GM19395 (cell line): ENCODE measurements at regions not wholly inside any gene's neighbourhood (a gene's known extent, or its start where the extent isn't known, plus 50 kb on each side); places are given as distances from the start of the nearest gene placed in this dataset.

Source experiments
- ATAC-seq: cut with Tn5 transposase; IDR thresholded peaks from one replicate; pipeline ENCODE4 v1.9.1; 2021; ENCODE audit warnings: mild to moderate bottlenecking, moderate library complexity; ENCODE audit not compliant: unreplicated experiment

DNA sequence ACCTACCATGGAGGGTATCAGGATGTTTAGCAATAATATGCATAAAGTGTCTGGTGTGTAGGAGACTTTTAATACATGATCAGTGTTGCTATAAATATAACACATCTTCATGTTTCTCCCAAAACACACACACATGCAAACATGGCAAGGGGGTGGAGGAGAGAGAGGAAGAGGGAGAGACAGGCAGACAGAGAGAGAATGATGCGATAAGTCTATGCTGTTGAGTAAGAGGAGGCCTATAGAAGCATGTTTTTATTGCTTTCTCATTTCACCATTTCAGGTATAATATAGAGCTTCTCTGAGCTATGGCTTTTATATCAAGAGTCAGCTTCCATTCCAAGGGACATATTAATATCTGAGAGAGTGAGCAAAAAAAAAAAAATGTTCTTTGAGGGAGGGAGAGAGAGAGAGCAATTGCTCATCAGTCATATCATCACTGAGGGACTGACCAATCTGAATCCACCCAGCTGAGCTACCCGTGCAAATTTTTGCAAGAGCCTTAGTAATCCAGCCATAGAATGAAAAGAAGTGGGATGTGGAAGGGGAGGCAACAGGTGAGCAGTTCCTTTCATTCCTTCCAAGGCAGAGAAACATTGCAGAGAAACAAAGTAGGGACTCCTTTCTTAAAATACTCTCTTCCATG, 54.8 kb upstream of the RASSF8 start:
- no peak for ATAC-seq

DNA sequence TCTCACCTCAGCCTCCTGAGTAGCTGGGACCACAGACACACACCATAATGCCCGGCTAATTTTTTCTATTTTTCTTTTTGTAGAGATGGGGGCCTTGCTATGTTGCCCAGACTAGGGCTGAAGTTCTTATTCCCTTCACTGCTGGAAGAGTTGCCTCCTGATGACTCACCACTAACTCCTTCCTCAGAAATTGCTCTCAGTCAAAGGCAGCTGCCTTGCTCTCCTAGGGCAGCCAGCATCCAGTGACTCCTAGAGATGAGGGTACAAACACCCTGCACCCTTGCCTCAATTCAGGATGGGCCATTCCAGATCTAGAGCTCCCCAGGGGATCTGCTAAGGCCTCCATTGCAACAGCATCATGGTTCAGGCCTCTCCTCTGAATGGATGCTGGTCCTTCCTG, 54.0 kb upstream of the RASSF8 start:
- no peak for ATAC-seq

DNA sequence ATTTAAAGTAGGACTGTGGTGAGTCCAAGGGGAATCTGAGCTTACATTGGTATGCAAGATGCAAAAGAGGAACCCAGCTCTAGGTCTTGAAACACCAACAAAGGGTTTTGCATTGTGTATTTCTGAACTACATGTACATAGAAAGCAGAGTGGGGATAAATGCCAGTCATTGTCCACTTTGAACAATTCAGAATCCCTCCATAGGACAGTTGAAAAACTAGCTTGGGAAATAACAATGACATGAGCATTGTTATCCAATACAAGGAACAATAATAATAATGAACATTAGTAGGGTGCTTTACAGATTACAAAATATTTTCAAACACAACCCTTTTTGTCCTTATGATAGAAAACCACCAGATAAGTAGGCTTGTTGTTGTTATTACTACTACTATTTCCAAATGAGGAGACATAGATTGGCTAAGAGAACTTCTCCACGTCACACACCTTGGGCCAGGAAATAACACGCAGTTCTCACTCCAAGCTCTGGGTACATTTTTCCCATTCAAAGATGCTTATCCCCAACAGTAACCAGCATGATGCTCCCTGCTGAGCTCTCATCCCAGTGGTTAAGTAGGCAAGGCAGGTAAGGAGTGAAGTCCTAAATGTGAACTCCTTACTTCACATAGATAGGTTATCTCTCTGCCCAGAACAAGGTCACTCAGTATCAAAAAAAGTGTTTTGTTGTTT, 51.7 kb upstream of the RASSF8 start:
- ATAC-seq, result no peak
